ENCODE measurements at regions not wholly inside any gene's neighbourhood (a gene's known extent, or its start where the extent isn't known, plus 50 kb on each side); places are given as distances from the start of the nearest gene placed in this dataset.

GRCh38 chr2:120994301-120994995, 258.8 kb downstream of the GLI2 start:
- Histone ChIP-seq H3K36me3 (ENCODE audit: control insufficient read depth in 2 of 2, extremely low read depth in 1 of 2, insufficient read depth in 2 of 2, low read length in 2 of 2) (no peaks in the 10 kb centered on the region), H3K9ac (replicated peaks; ENCODE audit: extremely low read depth, insufficient read depth, low read length) (no peak overlapping the region), H3K9me1 (replicated peaks; ENCODE audit: control insufficient read depth, extremely low read depth, insufficient read depth, low read length) (no peaks in the 10 kb centered on the region), H3K4me1 (ENCODE audit: control insufficient read depth, extremely low read depth, insufficient read depth, low read length) (no peaks in the 10 kb centered on the region), H3K4me3 (replicated peaks in 1 of 3; ENCODE audit: insufficient read depth in 1 of 3, low read depth in 1 of 3, low read length in 3 of 3) (no peak overlapping the region), H4K20me1 (replicated peaks; ENCODE audit: control insufficient read depth, extremely low read depth, insufficient read depth, low read length) (no peaks in the 10 kb centered on the region), H3K9me3 (replicated peaks; ENCODE audit: control insufficient read depth, insufficient read depth, low read length) (no peaks in the 10 kb centered on the region), H3K27me3 (ENCODE audit: control insufficient read depth in 2 of 2, insufficient read depth in 2 of 2, low read length in 2 of 2) (peaks cover 0 to 3% of the 10 kb centered on the region in 2 experiments), H3K27ac (ENCODE audit: insufficient read depth, low read depth, low read length) (no peak overlapping the region), H3K79me2 (ENCODE audit: control insufficient read depth, insufficient read depth, low read length) (no peaks in the 10 kb centered on the region), H3K4me2 (ENCODE audit: insufficient read depth, low read length) (no peak overlapping the region), H2AFZ (ENCODE audit: low read depth, low read length) (no peak overlapping the region)
- FAIRE-seq (no peak), DNase-seq (ENCODE audit: low read depth, low spot score) (no peak)
- no peak for TF ChIP-seq POLR2A (IDR thresholded peaks at IDR 0.05; ENCODE audit: low read depth, low read length)
- no peak for TF ChIP-seq MYC (IDR thresholded peaks at IDR 0.05; ENCODE audit: low read depth, low read length)
- dilution Hi-C loops (cut with MboI; ENCODE audit: extremely low pct_ligation_motif_present, low sequenced_read_pairs) (no loop called here), intact Hi-C loops (cut with micrococcal nuclease) (no loop called here)
- no TSS peak for BruUV-seq (replicated peaks)
- CTCF ChIA-PET: no interaction called here
- POLR2A ChIA-PET: no interaction called here

GRCh38 chr2:120995152-120995551, 259.5 kb downstream of the GLI2 start:
- no peaks in the 10 kb centered on the region for H3K36me3 ChIP-seq (ENCODE audit: control insufficient read depth in 2 of 2, extremely low read depth in 1 of 2, insufficient read depth in 2 of 2, low read length in 2 of 2)
- H3K9me1 ChIP-seq (replicated peaks; ENCODE audit: control insufficient read depth, extremely low read depth, insufficient read depth, low read length): no peaks in the 10 kb centered on the region
- H3K27me3 ChIP-seq (ENCODE audit: control insufficient read depth in 2 of 2, insufficient read depth in 2 of 2, low read length in 2 of 2): peaks cover 0 to 3% of the 10 kb centered on the region in 2 experiments
- CTCF ChIA-PET: no interaction called here
- H3K4me3 ChIP-seq (replicated peaks in 1 of 3; ENCODE audit: insufficient read depth in 1 of 3, low read depth in 1 of 3, low read length in 3 of 3): no peak overlapping the region
- H3K9ac ChIP-seq (replicated peaks; ENCODE audit: extremely low read depth, insufficient read depth, low read length): no peak overlapping the region
- no peak for DNase-seq (ENCODE audit: low read depth, low spot score)
- no peak overlapping the region for H2AFZ ChIP-seq (ENCODE audit: low read depth, low read length)
- no peaks in the 10 kb centered on the region for H3K4me1 ChIP-seq (ENCODE audit: control insufficient read depth, extremely low read depth, insufficient read depth, low read length)
- dilution Hi-C loops (cut with MboI; ENCODE audit: extremely low pct_ligation_motif_present, low sequenced_read_pairs): no loop called here
- H3K27ac ChIP-seq (ENCODE audit: insufficient read depth, low read depth, low read length): no peak overlapping the region
- TF ChIP-seq POLR2AphosphoS5 (IDR thresholded peaks at IDR 0.05; ENCODE audit: insufficient read depth, low read depth, low read length) (no peak), CTCF (IDR thresholded peaks at IDR 0.05; ENCODE audit: extremely low read depth in 1 of 2, insufficient read depth in 1 of 2, low read depth in 1 of 2, low read length in 2 of 2) (no peak), POLR2A (IDR thresholded peaks at IDR 0.05; ENCODE audit: low read depth, low read length) (no peak), MAX (IDR thresholded peaks at IDR 0.05; ENCODE audit: insufficient read depth, insufficient read length) (no peak), JUN (IDR thresholded peaks at IDR 0.05; ENCODE audit: borderline replicate concordance, insufficient read depth, insufficient read length, low read depth) (no peak), GATA2 (IDR thresholded peaks at IDR 0.05; ENCODE audit: insufficient read depth, insufficient read length, low read depth, low read length) (no peak), FOS (IDR thresholded peaks at IDR 0.05; ENCODE audit: borderline replicate concordance, insufficient read depth, low read length) (no peak), MYC (IDR thresholded peaks at IDR 0.05; ENCODE audit: low read depth, low read length) (no peak), EZH2 (IDR thresholded peaks at IDR 0.05; ENCODE audit: borderline replicate concordance, low read depth, low read length, severe bottlenecking) (no peak)
- no peak overlapping the region for H3K4me2 ChIP-seq (ENCODE audit: insufficient read depth, low read length)
- no peaks in the 10 kb centered on the region for H4K20me1 ChIP-seq (replicated peaks; ENCODE audit: control insufficient read depth, extremely low read depth, insufficient read depth, low read length)
- no peaks in the 10 kb centered on the region for H3K79me2 ChIP-seq (ENCODE audit: control insufficient read depth, insufficient read depth, low read length)
- intact Hi-C loops (cut with micrococcal nuclease): no loop called here
- FAIRE-seq: no peak
- POLR2A ChIA-PET: no interaction called here
- BruUV-seq (replicated peaks): no TSS peak
- no peaks in the 10 kb centered on the region for H3K9me3 ChIP-seq (replicated peaks; ENCODE audit: control insufficient read depth, insufficient read depth, low read length)
